ENCODE measurements at regions not wholly inside any gene's neighbourhood (a gene's known extent, or its start where the extent isn't known, plus 50 kb on each side); places are given as distances from the start of the nearest gene placed in this dataset.
"Not testable (repeated sequence)": the region's sequence is repeated elsewhere in the genome, so short reads cannot be mapped to it uniquely, and the experiment has no call there.

DNA sequence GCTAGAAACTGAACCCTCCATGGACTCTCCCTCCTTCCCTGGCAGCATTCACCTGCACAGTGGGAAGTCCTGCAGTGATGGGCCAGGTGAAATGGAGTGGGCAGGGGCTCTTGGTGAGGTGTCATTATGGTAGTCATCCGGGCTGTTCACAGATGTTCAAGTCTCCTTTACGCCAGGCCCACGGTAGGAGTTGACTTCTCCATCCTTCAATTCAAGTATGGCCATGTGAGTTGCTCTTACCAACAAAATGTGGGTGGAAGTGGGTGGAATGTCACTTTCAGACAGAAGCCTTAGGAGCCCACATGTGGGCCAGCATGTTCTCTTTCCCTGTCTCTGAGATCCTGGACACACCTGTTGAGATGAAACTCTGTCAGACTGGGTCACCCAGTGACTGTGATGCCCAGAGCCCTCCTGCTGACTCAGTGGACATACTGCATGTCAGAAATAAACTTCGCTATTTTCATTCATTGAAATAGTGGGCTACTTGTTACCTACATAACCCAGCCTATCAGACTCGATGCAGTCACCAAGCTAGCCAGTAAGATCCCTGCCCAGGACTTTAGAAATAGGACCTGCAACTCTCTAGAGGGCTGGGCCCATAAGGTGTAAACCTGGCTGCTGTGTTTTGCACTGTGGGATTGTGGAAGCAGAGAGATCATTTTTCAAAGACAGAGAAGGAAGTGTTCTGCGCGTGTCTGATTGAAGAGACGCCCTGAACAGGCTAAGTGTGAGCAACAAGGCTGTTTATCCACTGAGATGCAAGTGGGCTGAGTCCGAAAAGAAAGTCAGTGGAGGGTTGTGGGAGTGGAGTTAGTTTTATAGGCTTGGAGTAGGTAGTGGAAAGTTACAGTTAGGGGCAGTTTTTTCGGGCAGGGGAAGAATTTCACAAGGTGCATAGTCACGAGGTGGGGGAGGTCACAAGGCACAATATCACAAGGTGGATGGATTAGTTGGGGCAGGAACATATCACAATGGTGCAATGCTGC, 174.4 kb downstream of the TRIM43 start:
- H2BK120ac ChIP-seq (ENCODE audit: low read depth, low read length); H3K27ac ChIP-seq (replicated peaks; ENCODE audit: low read length); H4K91ac ChIP-seq (ENCODE audit: low read depth, low read length, poor library complexity); H3K4me2 ChIP-seq (ENCODE audit: insufficient read depth, low read length, poor library complexity, severe bottlenecking); H2BK12ac ChIP-seq (ENCODE audit: low read length); H3K4me1 ChIP-seq (ENCODE audit: control insufficient read depth in 2 of 2, insufficient read depth in 1 of 2, low read depth in 1 of 2, low read length in 2 of 2); H3K14ac ChIP-seq (ENCODE audit: low read length); H3K79me1 ChIP-seq (ENCODE audit: low read depth, low read length); DNase-seq (ENCODE audit: low spot score); H3K9me3 ChIP-seq (replicated peaks in 1 of 2; ENCODE audit: control insufficient read depth in 2 of 2, insufficient read depth in 1 of 2, low read depth in 1 of 2, low read length in 2 of 2); H4K8ac ChIP-seq (ENCODE audit: low read depth, low read length); H2BK5ac ChIP-seq (ENCODE audit: low read length); H3K18ac ChIP-seq (ENCODE audit: low read length); H3K23ac ChIP-seq (ENCODE audit: low read depth, low read length, poor library complexity); H3K9ac ChIP-seq (ENCODE audit: low read depth, low read length, poor library complexity); H3K27me3 ChIP-seq (ENCODE audit: control insufficient read depth in 3 of 3, insufficient read depth in 3 of 3, low read depth in 1 of 3, low read length in 3 of 3); H3K4me3 ChIP-seq (ENCODE audit: low read length in 2 of 2); H3K4ac ChIP-seq (ENCODE audit: low read length); H2BK15ac ChIP-seq (ENCODE audit: low read length); H2AK5ac ChIP-seq (ENCODE audit: low read depth, low read length); H3K36me3 ChIP-seq (replicated peaks in 1 of 2; ENCODE audit: control insufficient read depth in 2 of 2, insufficient read depth in 2 of 2, low read length in 2 of 2); H2AFZ ChIP-seq (ENCODE audit: low read length): not testable (repeated sequence)
- no CpG with 5 or more reads among the region's 11 CpGs for WGBS, 2 donors (ENCODE audit: extremely low coverage in 2 of 2, insufficient read length in 2 of 2, insufficient replicate concordance in 1 of 2)

DNA sequence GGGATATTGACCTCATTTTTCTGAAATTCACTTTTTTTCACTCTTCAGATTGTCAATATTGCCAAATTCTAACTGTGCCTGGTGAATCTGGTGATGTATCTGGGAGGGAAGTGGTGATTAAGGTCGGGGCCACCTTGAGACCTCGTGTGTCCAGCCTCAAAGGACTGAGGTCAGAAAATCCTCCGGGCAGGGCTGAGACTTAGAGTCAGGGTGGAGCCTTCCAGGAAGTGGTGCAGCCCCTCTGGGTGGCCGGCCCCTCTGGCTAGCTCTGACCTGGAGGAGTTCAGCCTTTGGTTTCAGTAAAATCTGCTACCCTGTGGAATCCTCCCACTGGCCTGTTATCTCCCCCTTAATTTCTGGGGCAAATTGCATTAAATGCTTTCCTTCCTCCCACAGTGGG, 175.7 kb downstream of the TRIM43 start:
- not testable (repeated sequence) for H3K36me3 ChIP-seq (replicated peaks in 1 of 2; ENCODE audit: control insufficient read depth in 2 of 2, insufficient read depth in 2 of 2, low read length in 2 of 2); H3K9me3 ChIP-seq (replicated peaks in 1 of 2; ENCODE audit: control insufficient read depth in 2 of 2, insufficient read depth in 1 of 2, low read depth in 1 of 2, low read length in 2 of 2); H3K4me1 ChIP-seq (ENCODE audit: control insufficient read depth in 2 of 2, insufficient read depth in 1 of 2, low read depth in 1 of 2, low read length in 2 of 2); H3K4me3 ChIP-seq (ENCODE audit: low read length in 2 of 2); H3K23ac ChIP-seq (ENCODE audit: low read depth, low read length, poor library complexity); H3K79me1 ChIP-seq (ENCODE audit: low read depth, low read length); H2BK12ac ChIP-seq (ENCODE audit: low read length); H2BK120ac ChIP-seq (ENCODE audit: low read depth, low read length); H3K27me3 ChIP-seq (ENCODE audit: control insufficient read depth in 3 of 3, insufficient read depth in 3 of 3, low read depth in 1 of 3, low read length in 3 of 3); DNase-seq (ENCODE audit: low spot score); H3K4me2 ChIP-seq (ENCODE audit: insufficient read depth, low read length, poor library complexity, severe bottlenecking); H3K9ac ChIP-seq (ENCODE audit: low read depth, low read length, poor library complexity); H2AFZ ChIP-seq (ENCODE audit: low read length); H2BK15ac ChIP-seq (ENCODE audit: low read length); H3K27ac ChIP-seq (replicated peaks; ENCODE audit: low read length); H4K91ac ChIP-seq (ENCODE audit: low read depth, low read length, poor library complexity); H3K18ac ChIP-seq (ENCODE audit: low read length); H2AK5ac ChIP-seq (ENCODE audit: low read depth, low read length); H3K14ac ChIP-seq (ENCODE audit: low read length); H3K4ac ChIP-seq (ENCODE audit: low read length); H2BK5ac ChIP-seq (ENCODE audit: low read length); H4K8ac ChIP-seq (ENCODE audit: low read depth, low read length)
- WGBS, 2 donors (ENCODE audit: extremely low coverage in 2 of 2, insufficient read length in 2 of 2, insufficient replicate concordance in 1 of 2), result no CpG with 5 or more reads among the region's 4 CpGs

- DNase-seq (ENCODE audit: low spot score); H3K36me3 ChIP-seq (replicated peaks in 1 of 2; ENCODE audit: control insufficient read depth in 2 of 2, insufficient read depth in 2 of 2, low read length in 2 of 2): not testable (repeated sequence)
These were observed 176.1 kb downstream of the TRIM43 start for GRCh38 chr2:95767950-95768349.

DNA sequence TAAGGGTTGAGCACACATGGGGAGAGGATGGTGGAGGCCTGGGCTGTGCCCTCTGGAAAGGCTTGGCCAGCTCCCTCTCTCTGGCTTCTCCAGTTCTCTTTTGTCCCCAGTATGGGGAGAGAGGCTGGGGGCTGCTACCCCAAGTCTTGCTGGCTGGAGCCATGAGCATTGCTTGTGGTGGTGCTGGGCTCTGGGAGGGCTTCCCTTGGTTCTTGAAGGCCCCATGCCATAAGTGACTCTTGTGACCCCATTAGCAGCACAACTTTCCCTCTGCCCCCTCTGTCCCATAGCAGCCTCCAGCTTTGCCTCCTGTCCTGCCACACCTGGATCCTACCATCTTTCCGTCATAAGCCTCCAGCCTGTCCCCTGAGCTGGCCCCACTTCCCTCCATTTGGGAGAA, 177.5 kb downstream of the TRIM43 start:
- not testable (repeated sequence) for H3K14ac ChIP-seq (ENCODE audit: low read length); H3K9ac ChIP-seq (ENCODE audit: low read depth, low read length, poor library complexity); H3K18ac ChIP-seq (ENCODE audit: low read length); H3K79me1 ChIP-seq (ENCODE audit: low read depth, low read length); H2AFZ ChIP-seq (ENCODE audit: low read length); H3K23ac ChIP-seq (ENCODE audit: low read depth, low read length, poor library complexity); DNase-seq (ENCODE audit: low spot score); H4K91ac ChIP-seq (ENCODE audit: low read depth, low read length, poor library complexity); H3K4ac ChIP-seq (ENCODE audit: low read length); H4K8ac ChIP-seq (ENCODE audit: low read depth, low read length); H3K9me3 ChIP-seq (replicated peaks in 1 of 2; ENCODE audit: control insufficient read depth in 2 of 2, insufficient read depth in 1 of 2, low read depth in 1 of 2, low read length in 2 of 2); H2BK15ac ChIP-seq (ENCODE audit: low read length); H2BK12ac ChIP-seq (ENCODE audit: low read length); H2BK120ac ChIP-seq (ENCODE audit: low read depth, low read length); H3K36me3 ChIP-seq (replicated peaks in 1 of 2; ENCODE audit: control insufficient read depth in 2 of 2, insufficient read depth in 2 of 2, low read length in 2 of 2); H3K4me3 ChIP-seq (ENCODE audit: low read length in 2 of 2); H2AK5ac ChIP-seq (ENCODE audit: low read depth, low read length); H3K4me2 ChIP-seq (ENCODE audit: insufficient read depth, low read length, poor library complexity, severe bottlenecking); H3K4me1 ChIP-seq (ENCODE audit: control insufficient read depth in 2 of 2, insufficient read depth in 1 of 2, low read depth in 1 of 2, low read length in 2 of 2); H3K27ac ChIP-seq (replicated peaks; ENCODE audit: low read length); H3K27me3 ChIP-seq (ENCODE audit: control insufficient read depth in 3 of 3, insufficient read depth in 3 of 3, low read depth in 1 of 3, low read length in 3 of 3); H2BK5ac ChIP-seq (ENCODE audit: low read length)
- no CpG with 5 or more reads among the region's 1 CpG for WGBS, 2 donors (ENCODE audit: extremely low coverage in 2 of 2, insufficient read length in 2 of 2, insufficient replicate concordance in 1 of 2)

More at GRCh38 chr2:95767950-95768349, 176.1 kb downstream of the TRIM43 start:
- H2BK5ac ChIP-seq (ENCODE audit: low read length); H3K23ac ChIP-seq (ENCODE audit: low read depth, low read length, poor library complexity); H2BK120ac ChIP-seq (ENCODE audit: low read depth, low read length); H3K4me1 ChIP-seq (ENCODE audit: control insufficient read depth in 2 of 2, insufficient read depth in 1 of 2, low read depth in 1 of 2, low read length in 2 of 2); H2AK5ac ChIP-seq (ENCODE audit: low read depth, low read length); H3K27me3 ChIP-seq (ENCODE audit: control insufficient read depth in 3 of 3, insufficient read depth in 3 of 3, low read depth in 1 of 3, low read length in 3 of 3); H2BK12ac ChIP-seq (ENCODE audit: low read length); H2AFZ ChIP-seq (ENCODE audit: low read length); H2BK15ac ChIP-seq (ENCODE audit: low read length); H3K4me2 ChIP-seq (ENCODE audit: insufficient read depth, low read length, poor library complexity, severe bottlenecking); H3K18ac ChIP-seq (ENCODE audit: low read length); H3K27ac ChIP-seq (replicated peaks; ENCODE audit: low read length); H3K9me3 ChIP-seq (replicated peaks in 1 of 2; ENCODE audit: control insufficient read depth in 2 of 2, insufficient read depth in 1 of 2, low read depth in 1 of 2, low read length in 2 of 2); H4K8ac ChIP-seq (ENCODE audit: low read depth, low read length); H3K79me1 ChIP-seq (ENCODE audit: low read depth, low read length); H4K91ac ChIP-seq (ENCODE audit: low read depth, low read length, poor library complexity); H3K4ac ChIP-seq (ENCODE audit: low read length); H3K14ac ChIP-seq (ENCODE audit: low read length); H3K9ac ChIP-seq (ENCODE audit: low read depth, low read length, poor library complexity); H3K4me3 ChIP-seq (ENCODE audit: low read length in 2 of 2): not testable (repeated sequence)
- WGBS, 2 donors (ENCODE audit: extremely low coverage in 2 of 2, insufficient read length in 2 of 2, insufficient replicate concordance in 1 of 2), result no CpG with 5 or more reads among the region's 3 CpGs
